ENCODE measurements at regions not wholly inside any gene's neighbourhood (a gene's known extent, or its start where the extent isn't known, plus 50 kb on each side); places are given as distances from the start of the nearest gene placed in this dataset.

DNA sequence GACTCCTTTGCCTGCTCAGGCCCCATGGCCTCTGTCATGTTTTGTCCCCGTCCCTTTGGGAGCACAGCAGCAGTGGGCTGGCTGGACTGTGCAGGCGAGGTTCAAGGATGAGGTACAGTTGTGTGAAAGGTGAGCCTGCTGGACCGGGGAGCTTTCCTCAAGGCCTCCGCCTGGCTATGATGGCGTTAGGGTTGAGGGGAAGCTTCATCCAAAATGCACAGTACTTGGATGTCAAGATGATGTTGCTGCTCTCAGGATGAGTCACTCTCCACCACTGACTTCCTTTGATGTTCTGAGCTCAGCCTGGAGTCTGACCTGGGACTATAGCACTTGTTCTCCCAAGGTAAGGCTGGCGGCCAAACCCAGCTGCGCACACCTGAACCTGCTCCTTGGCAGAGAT is 152.7 kb upstream of the SHH start:
- Histone ChIP-seq H3K36me3 (ENCODE audit: control insufficient read depth, insufficient read depth, low read length) (no peaks in the 10 kb centered on the region), H3K4me3 (ENCODE audit: low read depth, low read length) (no peak overlapping the region), H3K27me3 (ENCODE audit: control insufficient read depth, insufficient read depth, low read length) (peaks cover 1% of the 10 kb centered on the region)
- FAIRE-seq: no peak
- TF ChIP-seq, protein P1, sequence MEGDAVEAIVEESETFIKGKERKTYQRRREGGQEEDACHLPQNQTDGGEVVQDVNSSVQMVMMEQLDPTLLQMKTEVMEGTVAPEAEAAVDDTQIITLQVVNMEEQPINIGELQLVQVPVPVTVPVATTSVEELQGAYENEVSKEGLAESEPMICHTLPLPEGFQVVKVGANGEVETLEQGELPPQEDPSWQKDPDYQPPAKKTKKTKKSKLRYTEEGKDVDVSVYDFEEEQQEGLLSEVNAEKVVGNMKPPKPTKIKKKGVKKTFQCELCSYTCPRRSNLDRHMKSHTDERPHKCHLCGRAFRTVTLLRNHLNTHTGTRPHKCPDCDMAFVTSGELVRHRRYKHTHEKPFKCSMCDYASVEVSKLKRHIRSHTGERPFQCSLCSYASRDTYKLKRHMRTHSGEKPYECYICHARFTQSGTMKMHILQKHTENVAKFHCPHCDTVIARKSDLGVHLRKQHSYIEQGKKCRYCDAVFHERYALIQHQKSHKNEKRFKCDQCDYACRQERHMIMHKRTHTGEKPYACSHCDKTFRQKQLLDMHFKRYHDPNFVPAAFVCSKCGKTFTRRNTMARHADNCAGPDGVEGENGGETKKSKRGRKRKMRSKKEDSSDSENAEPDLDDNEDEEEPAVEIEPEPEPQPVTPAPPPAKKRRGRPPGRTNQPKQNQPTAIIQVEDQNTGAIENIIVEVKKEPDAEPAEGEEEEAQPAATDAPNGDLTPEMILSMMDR (IDR thresholded peaks at IDR 0.05; ENCODE audit: insufficient read depth, low read length, severe bottlenecking): no peak
- DNase-seq (ENCODE audit: low read depth): peak; percentile 76

DNA sequence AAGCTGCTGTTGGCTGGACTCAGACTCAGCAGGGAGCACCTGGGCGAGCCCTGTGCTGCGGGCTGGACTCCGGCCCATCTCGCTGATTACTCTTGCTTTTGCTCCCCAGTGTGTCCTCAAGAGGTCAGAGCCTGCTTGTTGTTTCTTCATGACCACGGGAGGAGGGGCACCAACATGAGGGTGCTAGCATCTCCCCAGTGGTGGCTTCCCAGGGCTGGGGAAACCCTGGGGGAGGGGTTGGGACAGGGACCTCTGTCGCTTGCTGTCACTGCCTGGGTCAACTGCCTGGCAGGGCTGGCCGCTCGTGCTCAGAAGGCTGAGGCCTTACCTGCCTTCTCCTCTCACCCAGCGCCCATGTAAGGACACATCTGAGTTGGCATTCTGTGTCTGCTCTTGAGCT is 152.3 kb upstream of the SHH start:
- no peak for FAIRE-seq
- no peak for DNase-seq (ENCODE audit: low read depth)
- TF ChIP-seq, protein P1 (IDR thresholded peaks at IDR 0.05; ENCODE audit: insufficient read depth, low read length, severe bottlenecking): no peak
- Histone ChIP-seq H3K4me3 (ENCODE audit: low read depth, low read length) (no peak overlapping the region), H3K36me3 (ENCODE audit: control insufficient read depth, insufficient read depth, low read length) (no peaks in the 10 kb centered on the region), H3K27me3 (ENCODE audit: control insufficient read depth, insufficient read depth, low read length) (peaks cover 1% of the 10 kb centered on the region)

DNA sequence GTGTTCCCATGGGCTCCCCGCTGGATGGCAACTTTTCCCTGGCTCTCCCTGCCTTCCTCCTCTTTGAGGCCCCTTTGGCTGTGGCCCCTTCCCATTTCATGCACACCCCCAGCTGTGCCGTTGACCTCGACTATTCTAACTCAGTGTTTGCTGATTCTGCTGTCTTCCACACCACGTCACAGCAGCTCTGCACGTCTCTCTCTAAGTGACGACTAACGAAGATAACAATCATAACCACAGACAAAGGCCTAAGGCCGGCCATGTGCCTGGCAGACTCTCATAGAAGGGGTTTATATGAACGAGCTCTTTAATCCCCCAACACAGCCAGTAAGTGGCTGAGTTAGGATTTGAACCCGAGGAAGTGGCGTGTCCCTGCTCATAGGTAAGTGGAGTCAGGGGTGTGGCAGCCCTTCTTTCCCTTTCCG is 151.5 kb upstream of the SHH start:
- no peak for FAIRE-seq
- TF ChIP-seq, protein P1 (IDR thresholded peaks at IDR 0.05; ENCODE audit: insufficient read depth, low read length, severe bottlenecking): no peak
- Histone ChIP-seq H3K36me3 (ENCODE audit: control insufficient read depth, insufficient read depth, low read length) (no peaks in the 10 kb centered on the region), H3K4me3 (ENCODE audit: low read depth, low read length) (no peak overlapping the region), H3K27me3 (ENCODE audit: control insufficient read depth, insufficient read depth, low read length) (no peaks in the 10 kb centered on the region)
- DNase-seq (ENCODE audit: low read depth): no peak

DNA sequence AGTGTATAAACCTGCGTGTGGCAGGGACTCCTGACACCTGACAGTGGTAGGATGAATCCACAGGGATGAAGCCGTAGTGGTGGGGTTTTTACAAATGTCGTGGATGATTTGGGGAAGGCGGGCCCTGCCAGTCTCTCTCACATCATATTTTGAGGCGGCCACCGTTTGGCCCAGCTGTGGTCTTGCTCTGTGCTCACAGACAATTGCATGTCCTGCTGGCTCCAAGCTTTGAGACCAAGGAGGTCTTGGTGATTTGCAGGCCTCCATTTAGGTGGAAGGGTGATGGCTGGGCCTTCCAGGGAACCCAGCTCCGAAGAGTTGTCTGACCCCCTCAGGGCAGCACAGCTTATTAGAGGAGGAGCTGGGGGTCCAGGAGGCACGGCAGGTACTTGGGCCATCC is 151.1 kb upstream of the SHH start:
- TF ChIP-seq, protein P1 (IDR thresholded peaks at IDR 0.05; ENCODE audit: insufficient read depth, low read length, severe bottlenecking): no peak
- no peak for DNase-seq (ENCODE audit: low read depth)
- no peak for FAIRE-seq

DNA sequence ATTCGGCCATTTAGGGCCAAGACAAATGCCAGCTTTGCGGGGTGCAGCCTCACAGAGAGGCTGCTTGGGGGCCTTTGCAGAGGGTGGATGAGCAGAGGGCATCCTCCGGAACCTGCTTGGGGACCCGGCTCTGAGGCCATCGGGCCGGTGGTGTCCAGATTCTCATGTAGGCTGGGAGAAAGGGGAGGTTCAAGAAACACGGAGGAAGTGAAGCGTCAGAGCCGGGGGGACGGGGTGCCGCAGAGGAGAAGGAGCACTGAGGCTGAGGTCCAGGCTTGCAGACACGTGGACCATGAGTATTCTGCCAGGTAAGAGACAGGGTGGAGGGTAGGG is 150.7 kb upstream of the SHH start:
- FAIRE-seq (no peak), DNase-seq (ENCODE audit: low read depth) (no peak)
- TF ChIP-seq, protein P1 (IDR thresholded peaks at IDR 0.05; ENCODE audit: insufficient read depth, low read length, severe bottlenecking): no peak
- H3K36me3 ChIP-seq (ENCODE audit: control insufficient read depth, insufficient read depth, low read length): no peaks in the 10 kb centered on the region
- no peaks in the 10 kb centered on the region for H3K27me3 ChIP-seq (ENCODE audit: control insufficient read depth, insufficient read depth, low read length)
- H3K4me3 ChIP-seq (ENCODE audit: low read depth, low read length): no peak overlapping the region

More for the DNA sequence above, 151.1 kb upstream of the SHH start:
- H3K36me3 ChIP-seq (ENCODE audit: control insufficient read depth, insufficient read depth, low read length): no peaks in the 10 kb centered on the region
- H3K4me3 ChIP-seq (ENCODE audit: low read depth, low read length): no peak overlapping the region
- H3K27me3 ChIP-seq (ENCODE audit: control insufficient read depth, insufficient read depth, low read length): no peaks in the 10 kb centered on the region

DNA sequence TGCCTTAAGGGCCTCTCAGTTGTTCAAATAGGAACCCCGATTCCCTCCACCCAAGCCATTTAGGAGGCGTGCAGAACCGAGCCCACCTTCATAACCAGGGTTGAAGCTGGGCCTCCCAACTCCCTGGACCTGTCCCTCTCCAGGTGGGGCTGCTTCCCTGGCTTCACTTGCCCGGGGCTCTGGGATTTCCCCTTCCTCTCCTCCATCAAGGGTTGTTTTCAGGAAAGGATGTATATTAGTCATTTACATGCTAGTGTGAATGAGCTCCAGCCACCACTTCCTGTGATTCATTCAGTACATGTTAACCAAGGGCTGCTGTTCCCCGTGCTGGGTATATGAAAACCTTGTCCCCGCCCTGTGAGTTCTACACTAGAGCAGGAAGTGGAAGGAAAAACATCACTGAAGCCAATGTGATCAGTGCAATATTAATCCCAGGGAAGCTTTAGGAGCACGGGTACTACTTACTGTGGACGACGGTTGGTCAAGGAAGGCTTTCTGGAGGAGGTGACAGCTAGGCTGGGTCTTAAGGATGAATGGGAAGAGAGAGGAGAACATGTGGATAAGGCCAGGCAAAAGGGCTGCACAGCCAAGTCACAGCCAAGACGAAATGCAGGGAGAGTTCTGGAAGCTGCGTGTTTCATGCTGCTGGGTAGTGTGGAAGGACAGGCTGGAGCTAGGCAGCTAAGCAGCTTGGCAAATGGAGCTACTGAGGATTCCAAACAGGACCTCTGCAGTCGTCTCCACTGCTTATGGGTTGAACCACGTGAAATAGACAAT is 150.1 kb upstream of the SHH start:
- TF ChIP-seq, protein P1 (IDR thresholded peaks at IDR 0.05; ENCODE audit: insufficient read depth, low read length, severe bottlenecking): no peak
- no peaks in the 10 kb centered on the region for H3K36me3 ChIP-seq (ENCODE audit: control insufficient read depth, insufficient read depth, low read length)
- H3K27me3 ChIP-seq (ENCODE audit: control insufficient read depth, insufficient read depth, low read length): no peaks in the 10 kb centered on the region
- no peak for FAIRE-seq
- no peak overlapping the region for H3K4me3 ChIP-seq (ENCODE audit: low read depth, low read length)
- DNase-seq (ENCODE audit: low read depth): peak; percentile 93

Measured in bronchial epithelial cell (primary cell).